ENCODE measurements at regions not wholly inside any gene's neighbourhood (a gene's known extent, or its start where the extent isn't known, plus 50 kb on each side); places are given as distances from the start of the nearest gene placed in this dataset.
A peak's percentile ranks its signal among the peaks of the same experiment; 100 is the strongest.

DNA sequence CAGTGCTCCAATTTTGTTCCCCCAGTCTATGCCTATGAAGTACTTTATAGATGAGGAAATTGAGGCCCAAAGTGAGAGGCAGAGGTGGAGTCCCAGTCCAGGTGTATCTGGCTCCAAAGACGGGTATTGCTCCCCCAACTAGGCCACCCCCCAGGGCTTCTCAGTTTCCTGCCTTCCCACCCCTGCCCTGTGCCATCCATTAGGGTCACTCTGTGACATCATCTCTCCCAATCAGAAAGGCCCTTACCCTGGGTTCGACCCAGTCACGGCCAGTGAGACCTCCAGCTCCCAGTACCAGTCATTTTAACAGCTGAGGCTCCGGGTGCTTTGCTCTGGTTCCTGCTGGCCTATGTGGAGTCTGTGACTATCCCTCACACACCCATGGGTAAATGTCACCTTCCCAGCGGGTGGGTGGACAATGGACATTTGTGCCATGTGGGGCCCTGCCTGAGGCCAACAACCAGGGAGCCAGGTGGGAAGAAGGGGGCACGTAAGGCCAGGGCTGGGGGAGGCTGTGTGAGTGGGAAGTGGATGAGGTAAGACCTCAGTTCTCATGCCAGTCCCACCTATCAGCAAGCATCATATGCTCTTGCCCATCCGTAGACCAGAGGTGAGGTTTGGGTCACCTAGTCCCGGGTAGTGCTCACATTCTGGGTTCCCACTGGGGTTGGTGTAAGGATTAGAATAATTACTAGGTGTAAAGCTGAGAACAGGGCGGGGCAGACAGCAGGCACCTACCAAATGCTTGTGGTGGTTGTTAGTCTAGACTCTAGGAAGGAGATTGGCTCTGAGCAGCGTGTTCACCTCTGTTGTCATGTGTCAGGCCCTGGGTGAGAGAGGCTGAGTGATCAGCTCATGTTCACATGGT lies 685.9 kb downstream of the MATN1 start:
- Histone ChIP-seq H3K36me3 (ENCODE audit: control insufficient read depth in 4 of 4, insufficient read depth in 3 of 4, low read depth in 1 of 4, low read length in 3 of 4) (no peaks in the 10 kb centered on the region), H3K4me3 (ENCODE audit: low read depth in 1 of 3, low read length in 3 of 3) (no peak overlapping the region), H3K9me3 (ENCODE audit: control insufficient read depth in 4 of 4, low read length in 3 of 4) (no peaks in the 10 kb centered on the region), H3K9ac (ENCODE audit: low read depth in 1 of 2, low read length in 2 of 2) (no peak overlapping the region), H3K4me1 (ENCODE audit: control insufficient read depth in 4 of 4, insufficient read depth in 4 of 4, low read length in 3 of 4) (peaks cover 0 to 4% (median 0%) of the 10 kb centered on the region in 4 donors), H3K27ac (ENCODE audit: low read depth in 1 of 2, low read length in 2 of 2) (no peak overlapping the region), H3K27me3 (ENCODE audit: control insufficient read depth in 4 of 4, insufficient read depth in 4 of 4, low read length in 3 of 4) (no peaks in the 10 kb centered on the region)
- WGBS: 91% methylated on average over 10 of the region's 10 CpGs
- DNase-seq (ENCODE audit: low spot score): peak; percentile 25
- TF ChIP-seq HNF4G (IDR thresholded peaks at IDR 0.05) (no peak), RXRA (IDR thresholded peaks at IDR 0.05) (no peak), REST (IDR thresholded peaks at IDR 0.05) (no peak), YY1 (IDR thresholded peaks at IDR 0.05) (no peak), TAF1 (conservative IDR thresholded peaks at IDR 0.05) (no peak), HNF4A (conservative IDR thresholded peaks at IDR 0.05) (no peak), ATF3 (IDR thresholded peaks at IDR 0.05) (no peak), FOXA1 (IDR thresholded peaks at IDR 0.05) (no peak), EGR1 (IDR thresholded peaks at IDR 0.05; ENCODE audit: low read depth in 2 of 2) (no peak), RAD21 (IDR thresholded peaks at IDR 0.05) (no peak), GABPA (IDR thresholded peaks at IDR 0.05 in 1 of 2, conservative IDR thresholded peaks at IDR 0.05 in 1 of 2) (no peak), NR2F2 (IDR thresholded peaks at IDR 0.05) (no peak), ZBTB33 (IDR thresholded peaks at IDR 0.05) (no peak), JUND (IDR thresholded peaks at IDR 0.05) (no peak)
- TF ChIP-seq, protein P1, sequence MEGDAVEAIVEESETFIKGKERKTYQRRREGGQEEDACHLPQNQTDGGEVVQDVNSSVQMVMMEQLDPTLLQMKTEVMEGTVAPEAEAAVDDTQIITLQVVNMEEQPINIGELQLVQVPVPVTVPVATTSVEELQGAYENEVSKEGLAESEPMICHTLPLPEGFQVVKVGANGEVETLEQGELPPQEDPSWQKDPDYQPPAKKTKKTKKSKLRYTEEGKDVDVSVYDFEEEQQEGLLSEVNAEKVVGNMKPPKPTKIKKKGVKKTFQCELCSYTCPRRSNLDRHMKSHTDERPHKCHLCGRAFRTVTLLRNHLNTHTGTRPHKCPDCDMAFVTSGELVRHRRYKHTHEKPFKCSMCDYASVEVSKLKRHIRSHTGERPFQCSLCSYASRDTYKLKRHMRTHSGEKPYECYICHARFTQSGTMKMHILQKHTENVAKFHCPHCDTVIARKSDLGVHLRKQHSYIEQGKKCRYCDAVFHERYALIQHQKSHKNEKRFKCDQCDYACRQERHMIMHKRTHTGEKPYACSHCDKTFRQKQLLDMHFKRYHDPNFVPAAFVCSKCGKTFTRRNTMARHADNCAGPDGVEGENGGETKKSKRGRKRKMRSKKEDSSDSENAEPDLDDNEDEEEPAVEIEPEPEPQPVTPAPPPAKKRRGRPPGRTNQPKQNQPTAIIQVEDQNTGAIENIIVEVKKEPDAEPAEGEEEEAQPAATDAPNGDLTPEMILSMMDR (IDR thresholded peaks at IDR 0.05; ENCODE audit: low read depth, low read length, missing input control): no peak
- TF ChIP-seq, protein P2, sequence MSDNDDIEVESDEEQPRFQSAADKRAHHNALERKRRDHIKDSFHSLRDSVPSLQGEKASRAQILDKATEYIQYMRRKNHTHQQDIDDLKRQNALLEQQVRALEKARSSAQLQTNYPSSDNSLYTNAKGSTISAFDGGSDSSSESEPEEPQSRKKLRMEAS (IDR thresholded peaks at IDR 0.05): no peak
